GM12878 (cell line): ENCODE measurements at regions not wholly inside any gene's neighbourhood (a gene's known extent, or its start where the extent isn't known, plus 50 kb on each side); places are given as distances from the start of the nearest gene placed in this dataset.

Experiments used
- CHD1 ChIP-seq: IDR thresholded peaks from 2 replicates; pipeline ENCODE4 v1.6.1; 2012; ENCODE audit warnings: low read depth, low read length, improper control_type of control experiment
- CTCF ChIP-seq, 3 experiments: IDR thresholded peaks in 2 of 3; conservative IDR thresholded peaks in 1 of 3; 2 replicates each; pipeline ENCODE4 v1.5.1; 2011; ENCODE audit warnings: low read depth in 3 of 3, low read length in 3 of 3, mild to moderate bottlenecking in 3 of 3, control low read depth in 2 of 3, moderate library complexity in 2 of 3, inconsistent platforms in 1 of 3, mixed read lengths in 1 of 3; ENCODE audit not compliant: control insufficient read depth in 2 of 3, insufficient read depth in 1 of 3; ENCODE audit errors: extremely low read depth in 1 of 3
- CUX1 ChIP-seq: IDR thresholded peaks from 2 replicates; pipeline ENCODE4 v1.6.1; 2012; ENCODE audit warnings: improper control_type of control experiment, low read depth, low read length; ENCODE audit not compliant: insufficient replicate concordance
- DPF2 ChIP-seq: fragments of 450-650 bp; IDR thresholded peaks from 2 replicates; pipeline ENCODE4 v1.6.1; 2017; ENCODE audit warnings: mild to moderate bottlenecking
- FOS ChIP-seq: IDR thresholded peaks from 3 replicates; pipeline ENCODE4 v1.6.1; 2011; ENCODE audit warnings: borderline replicate concordance; ENCODE audit not compliant: insufficient read length; ENCODE audit errors: extremely low read depth
- GABPA ChIP-seq: IDR thresholded peaks from 2 replicates; pipeline ENCODE4 v1.6.1; 2014; ENCODE audit warnings: antibody characterized with exemption, low read depth, mild to moderate bottlenecking, inconsistent platforms
- HDAC6 ChIP-seq: fragments of 200-600 bp; sonication (generic); IDR thresholded peaks from one replicate; pipeline ENCODE4 v1.8.0; 2017; ENCODE audit warnings: antibody characterized with exemption; ENCODE audit not compliant: unreplicated experiment
- SREBF1 ChIP-seq: IDR thresholded peaks from 2 replicates; pipeline ENCODE4 v1.6.1; 2012; ENCODE audit warnings: mild to moderate bottlenecking, low read length
- ZNF217 ChIP-seq: fragments of 450-650 bp; IDR thresholded peaks from 2 replicates; pipeline ENCODE4 v1.6.1; 2017; ENCODE audit warnings: antibody characterized with exemption, mild to moderate bottlenecking
- ZNF592 ChIP-seq: fragments of 450-650 bp; IDR thresholded peaks from 2 replicates; pipeline ENCODE4 v1.6.1; 2017; ENCODE audit warnings: mild to moderate bottlenecking, moderate library complexity

- TF ChIP-seq ZNF592 (no peak), CTCF (IDR thresholded peaks at IDR 0.05 in 2 of 3, conservative IDR thresholded peaks at IDR 0.05 in 1 of 3; ENCODE audit: control insufficient read depth in 2 of 3, extremely low read depth in 1 of 3, insufficient read depth in 1 of 3, low read depth in 3 of 3, low read length in 3 of 3) (no peak), GABPA (no peak), FOS (no peak), ZNF217 (no peak), HDAC6 (no peak), CUX1 (no peak), SREBF1 (no peak), CHD1 (no peak), DPF2 (no peak)
Measured at GRCh38 chr5:45862763-45863162, 166.6 kb upstream of the HCN1 start (continued).
